IgD-negative memory B cell (primary cell): ENCODE measurements at regions not wholly inside any gene's neighbourhood (a gene's known extent, or its start where the extent isn't known, plus 50 kb on each side); places are given as distances from the start of the nearest gene placed in this dataset.

Experiments
- H3K27ac Mint-ChIP-seq, 3 donors: one replicate each; pipeline ENCODE4 v1.8.0; 2020 to 2022; ENCODE audit warnings: mild to moderate bottlenecking in 3 of 3, mixed read lengths in 3 of 3, moderate library complexity in 1 of 3
- H3K27me3 Mint-ChIP-seq: one replicate; pipeline ENCODE4 v1.8.0; 2021; ENCODE audit warnings: mixed read lengths
- H3K36me3 Mint-ChIP-seq: one replicate; pipeline ENCODE4 v1.8.0; 2020; ENCODE audit warnings: mild to moderate bottlenecking, mixed read lengths
- H3K4me1 Mint-ChIP-seq, 3 donors: one replicate each; pipeline ENCODE4 v1.8.0; 2020 to 2022; ENCODE audit warnings: mixed read lengths in 3 of 3, mild to moderate bottlenecking in 1 of 3
- H3K4me3 Mint-ChIP-seq, 4 donors: one replicate each; pipeline ENCODE4 v1.8.0; 2020 to 2022; ENCODE audit warnings: mild to moderate bottlenecking in 4 of 4, mixed read lengths in 4 of 4, moderate library complexity in 3 of 4
- H3K9me3 Mint-ChIP-seq, 3 donors: one replicate each; pipeline ENCODE4 v1.8.0; 2020 to 2021; ENCODE audit warnings: mixed read lengths in 3 of 3, mild to moderate bottlenecking in 1 of 3

- Mint-ChIP-seq H3K27me3 (peaks cover 2% of the 10 kb centered on the region), H3K4me3 (no peak overlapping the region), H3K9me3 (peaks cover 0 to 4% (median 0%) of the 10 kb centered on the region in 3 donors), H3K27ac (no peak overlapping the region), H3K4me1 (no peaks in the 10 kb centered on the region), H3K36me3 (no peaks in the 10 kb centered on the region)
Measured at GRCh38 chr4:144507311-144508101, 138.4 kb upstream of the HHIP start.

GRCh38 chr4:144509088-144510015, 136.6 kb upstream of the HHIP start:
- Mint-ChIP-seq H3K27me3 (peaks cover 2% of the 10 kb centered on the region), H3K9me3 (no peaks in the 10 kb centered on the region), H3K36me3 (no peaks in the 10 kb centered on the region), H3K4me3 (no peak overlapping the region), H3K4me1 (no peaks in the 10 kb centered on the region), H3K27ac (no peak overlapping the region)

GRCh38 chr4:144514736-144515135, 131.2 kb upstream of the HHIP start:
- Mint-ChIP-seq H3K27me3 (no peaks in the 10 kb centered on the region), H3K27ac (no peak overlapping the region), H3K4me1 (no peaks in the 10 kb centered on the region), H3K4me3 (no peak overlapping the region), H3K9me3 (peaks cover 0 to 3% (median 0%) of the 10 kb centered on the region in 3 donors), H3K36me3 (no peaks in the 10 kb centered on the region)

- no peak overlapping the region for H3K4me3 Mint-ChIP-seq
- H3K36me3 Mint-ChIP-seq, result no peaks in the 10 kb centered on the region
- no peak overlapping the region for H3K27ac Mint-ChIP-seq
- no peaks in the 10 kb centered on the region for H3K27me3 Mint-ChIP-seq
- peaks cover 0 to 3% (median 0%) of the 10 kb centered on the region in 3 donors for H3K9me3 Mint-ChIP-seq
- no peaks in the 10 kb centered on the region for H3K4me1 Mint-ChIP-seq
Measured at GRCh38 chr4:144518181-144518895, 127.6 kb upstream of the HHIP start.

- H3K27me3 Mint-ChIP-seq, result peaks cover 7% of the 10 kb centered on the region
- no peaks in the 10 kb centered on the region for H3K4me1 Mint-ChIP-seq
- peaks cover 0 to 1% (median 0%) of the 10 kb centered on the region in 3 donors for H3K9me3 Mint-ChIP-seq
- H3K36me3 Mint-ChIP-seq, result no peaks in the 10 kb centered on the region
- peak overlapping the region in 1 of 4 donors; percentile 10 for H3K4me3 Mint-ChIP-seq
- no peak overlapping the region for H3K27ac Mint-ChIP-seq
Measured at GRCh38 chr4:144531841-144532240, 114.1 kb upstream of the HHIP start.

GRCh38 chr4:144547678-144548298, 98.2 kb upstream of the HHIP start:
- H3K4me1 Mint-ChIP-seq, result no peaks in the 10 kb centered on the region
- H3K36me3 Mint-ChIP-seq, result no peaks in the 10 kb centered on the region
- no peak overlapping the region for H3K4me3 Mint-ChIP-seq
- peaks cover 0 to 3% (median 2%) of the 10 kb centered on the region in 3 donors for H3K9me3 Mint-ChIP-seq
- H3K27ac Mint-ChIP-seq, result no peak overlapping the region
- peaks cover 1% of the 10 kb centered on the region for H3K27me3 Mint-ChIP-seq

GRCh38 chr4:144556636-144557035, 89.3 kb upstream of the HHIP start:
- peaks cover 0 to 1% (median 0%) of the 10 kb centered on the region in 3 donors for H3K9me3 Mint-ChIP-seq
- H3K27me3 Mint-ChIP-seq, result peaks cover 2% of the 10 kb centered on the region
- H3K4me3 Mint-ChIP-seq, result no peak overlapping the region
- no peaks in the 10 kb centered on the region for H3K4me1 Mint-ChIP-seq
- H3K36me3 Mint-ChIP-seq, result no peaks in the 10 kb centered on the region
- no peak overlapping the region for H3K27ac Mint-ChIP-seq

GRCh38 chr4:144557404-144557803, 88.6 kb upstream of the HHIP start:
- Mint-ChIP-seq H3K36me3 (no peaks in the 10 kb centered on the region), H3K9me3 (peaks cover 0 to 1% (median 0%) of the 10 kb centered on the region in 3 donors), H3K27ac (no peak overlapping the region), H3K27me3 (peaks cover 3% of the 10 kb centered on the region), H3K4me1 (no peaks in the 10 kb centered on the region), H3K4me3 (no peak overlapping the region)

GRCh38 chr4:144562019-144562705, 83.8 kb upstream of the HHIP start:
- H3K36me3 Mint-ChIP-seq, result no peaks in the 10 kb centered on the region
- peaks cover 4% of the 10 kb centered on the region for H3K27me3 Mint-ChIP-seq
- H3K4me3 Mint-ChIP-seq, result no peak overlapping the region
- no peak overlapping the region for H3K27ac Mint-ChIP-seq
- H3K4me1 Mint-ChIP-seq, result no peaks in the 10 kb centered on the region
- peaks cover 0 to 2% (median 0%) of the 10 kb centered on the region in 3 donors for H3K9me3 Mint-ChIP-seq

GRCh38 chr4:144564358-144564757, 81.6 kb upstream of the HHIP start:
- Mint-ChIP-seq H3K4me3 (no peak overlapping the region), H3K4me1 (no peaks in the 10 kb centered on the region), H3K36me3 (peaks cover 3% of the 10 kb centered on the region)

GRCh38 chr4:144565527-144566195, 80.3 kb upstream of the HHIP start:
- no peak overlapping the region for H3K4me3 Mint-ChIP-seq
- no peaks in the 10 kb centered on the region for H3K4me1 Mint-ChIP-seq
- peaks cover 4% of the 10 kb centered on the region for H3K27me3 Mint-ChIP-seq
- H3K9me3 Mint-ChIP-seq, result peaks cover 0 to 3% (median 2%) of the 10 kb centered on the region in 3 donors
- no peak overlapping the region for H3K27ac Mint-ChIP-seq
- peaks cover 3% of the 10 kb centered on the region for H3K36me3 Mint-ChIP-seq

More at GRCh38 chr4:144564358-144564757, 81.6 kb upstream of the HHIP start:
- peaks cover 0 to 3% (median 2%) of the 10 kb centered on the region in 3 donors for H3K9me3 Mint-ChIP-seq
- H3K27ac Mint-ChIP-seq, result no peak overlapping the region
- H3K27me3 Mint-ChIP-seq, result peaks cover 4% of the 10 kb centered on the region

GRCh38 chr4:144572660-144573059, 73.3 kb upstream of the HHIP start:
- no peaks in the 10 kb centered on the region for H3K4me1 Mint-ChIP-seq
- no peak overlapping the region for H3K4me3 Mint-ChIP-seq
- H3K36me3 Mint-ChIP-seq, result peaks cover 3% of the 10 kb centered on the region
- H3K27ac Mint-ChIP-seq, result no peak overlapping the region
- no peaks in the 10 kb centered on the region for H3K27me3 Mint-ChIP-seq
- H3K9me3 Mint-ChIP-seq, result peaks cover 0 to under 1% (median 0%) of the 10 kb centered on the region in 3 donors

- Mint-ChIP-seq H3K4me1 (no peaks in the 10 kb centered on the region), H3K9me3 (no peaks in the 10 kb centered on the region), H3K36me3 (no peaks in the 10 kb centered on the region), H3K4me3 (no peak overlapping the region), H3K27me3 (peaks cover 4% of the 10 kb centered on the region), H3K27ac (no peak overlapping the region)
Measured at GRCh38 chr4:144574000-144574399, 72.0 kb upstream of the HHIP start.
